CD4-positive, alpha-beta T cell (primary cell): ENCODE measurements at regions not wholly inside any gene's neighbourhood (a gene's known extent, or its start where the extent isn't known, plus 50 kb on each side); places are given as distances from the start of the nearest gene placed in this dataset.

ENCODE experiments used
- ATAC-seq: fragments of 200-7000 bp; cut with Tn5 transposase; one replicate; pipeline ENCODE4 v1.10.0; 2022; ENCODE audit warnings: mild to moderate bottlenecking; ENCODE audit not compliant: poor library complexity
- CTCF ChIA-PET: fragments of 350-600 bp; sonication (Branson Sonifier 250); formaldehyde crosslinking; loops from one replicate; lab custom pipeline; 2021; ENCODE audit warnings: antibody characterized with exemption, inconsistent platforms; lab: Charles Lee
- POLR2A ChIA-PET: fragments of 350-600 bp; sonication (Branson Sonifier 250); formaldehyde crosslinking; loops from one replicate; lab custom pipeline; 2021; ENCODE audit warnings: antibody characterized with exemption, inconsistent platforms; lab: Charles Lee
- DNase-seq, 14 experiments: peaks; one replicate each; pipeline ENCODE4 v3.0.0-alpha.2; 2013 to 2020; ENCODE audit warnings: mixed read lengths in 2 of 14
- H3K27ac ChIP-seq, 2 donors: one replicate each; pipeline versions ENCODE4 v1.5.1 to v1.7.0; 2013; ENCODE audit warnings: low read length in 2 of 2, low read depth in 1 of 2, mild to moderate bottlenecking in 1 of 2
- H3K27me3 ChIP-seq, 2 experiments: 1 replicate in 1 of 2; 2 replicates in 1 of 2; pipeline versions ENCODE4 v1.6.1 to v1.7.0; 2013; ENCODE audit warnings: low read length in 2 of 2, control low read depth in 1 of 2, mild to moderate bottlenecking in 1 of 2, moderate library complexity in 1 of 2; ENCODE audit not compliant: insufficient read depth in 2 of 2, control insufficient read depth in 1 of 2
- H3K36me3 ChIP-seq: one replicate; pipeline ENCODE4 v1.6.1; 2013; ENCODE audit warnings: low read length, control low read depth; ENCODE audit not compliant: insufficient read depth
- H3K4me1 ChIP-seq: one replicate; pipeline ENCODE4 v1.6.1; 2013; ENCODE audit warnings: low read length, control low read depth; ENCODE audit not compliant: insufficient read depth
- H3K4me3 ChIP-seq: one replicate; pipeline ENCODE4 v1.5.1; 2013; ENCODE audit warnings: mild to moderate bottlenecking, low read length, moderate library complexity
- H3K9me3 ChIP-seq, 2 experiments: 1 replicate in 1 of 2; 2 replicates in 1 of 2; pipeline versions ENCODE4 v1.6.1 to v1.7.0; 2013; ENCODE audit warnings: low read length in 2 of 2, mild to moderate bottlenecking in 2 of 2, control low read depth in 1 of 2, moderate library complexity in 1 of 2; ENCODE audit not compliant: control insufficient read depth in 1 of 2, insufficient read depth in 1 of 2
- H3K27ac Mint-ChIP-seq: one replicate; pipeline ENCODE4 v1.8.0; 2020; ENCODE audit warnings: mixed read lengths
- H3K27me3 Mint-ChIP-seq: one replicate; pipeline ENCODE4 v1.8.0; 2021; ENCODE audit warnings: mixed read lengths
- H3K36me3 Mint-ChIP-seq: one replicate; pipeline ENCODE4 v1.8.0; 2021; ENCODE audit warnings: low read depth, mixed read lengths
- H3K4me1 Mint-ChIP-seq: one replicate; pipeline ENCODE4 v1.8.0; 2021; ENCODE audit warnings: low read depth, mixed read lengths
- H3K4me3 Mint-ChIP-seq: one replicate; pipeline ENCODE4 v1.8.0; 2020; ENCODE audit warnings: mild to moderate bottlenecking, mixed read lengths
- H3K9me3 Mint-ChIP-seq: one replicate; pipeline ENCODE4 v1.8.0; 2020; ENCODE audit warnings: mixed read lengths
- intact Hi-C, 2 experiments: fragments of 100-400 bp; cut with DNase I in 1 of 2; cut with micrococcal nuclease in 1 of 2; formaldehyde crosslinking; loops; one replicate each; pipeline versions ENCODE4 v1.15.1 to v1.9.0; 2023 to 2025; cut with DNase I, micrococcal nuclease
- TF ChIP-seq, protein P1 (sequence below): fragments of 200-600 bp; IDR thresholded peaks from one replicate; pipeline ENCODE4 v1.8.0; 2022; ENCODE audit warnings: antibody characterized with exemption, mild to moderate bottlenecking

GRCh38 chr2:105625632-105626031, 119.1 kb upstream of the NCK2 start:
- Mint-ChIP-seq H3K27ac (no peak overlapping the region), H3K9me3 (no peaks in the 10 kb centered on the region), H3K4me1 (no peaks in the 10 kb centered on the region), H3K4me3 (no peak overlapping the region), H3K27me3 (peaks cover 6% of the 10 kb centered on the region), H3K36me3 (no peaks in the 10 kb centered on the region)
- CTCF ChIA-PET = interaction anchor here (1.2 kb wide), 1 partner anchor 86 kb away, joined by 4 read pairs; no protein-coding TSS in a partner anchor
- POLR2A ChIA-PET = no interaction called here
- Histone ChIP-seq H3K27ac (no peak overlapping the region), H3K27me3 (no peaks in the 10 kb centered on the region), H3K4me1 (no peaks in the 10 kb centered on the region), H3K4me3 (no peak overlapping the region), H3K36me3 (no peaks in the 10 kb centered on the region), H3K9me3 (no peaks in the 10 kb centered on the region)
- intact Hi-C loops = no loop called here
- TF ChIP-seq, protein P1, sequence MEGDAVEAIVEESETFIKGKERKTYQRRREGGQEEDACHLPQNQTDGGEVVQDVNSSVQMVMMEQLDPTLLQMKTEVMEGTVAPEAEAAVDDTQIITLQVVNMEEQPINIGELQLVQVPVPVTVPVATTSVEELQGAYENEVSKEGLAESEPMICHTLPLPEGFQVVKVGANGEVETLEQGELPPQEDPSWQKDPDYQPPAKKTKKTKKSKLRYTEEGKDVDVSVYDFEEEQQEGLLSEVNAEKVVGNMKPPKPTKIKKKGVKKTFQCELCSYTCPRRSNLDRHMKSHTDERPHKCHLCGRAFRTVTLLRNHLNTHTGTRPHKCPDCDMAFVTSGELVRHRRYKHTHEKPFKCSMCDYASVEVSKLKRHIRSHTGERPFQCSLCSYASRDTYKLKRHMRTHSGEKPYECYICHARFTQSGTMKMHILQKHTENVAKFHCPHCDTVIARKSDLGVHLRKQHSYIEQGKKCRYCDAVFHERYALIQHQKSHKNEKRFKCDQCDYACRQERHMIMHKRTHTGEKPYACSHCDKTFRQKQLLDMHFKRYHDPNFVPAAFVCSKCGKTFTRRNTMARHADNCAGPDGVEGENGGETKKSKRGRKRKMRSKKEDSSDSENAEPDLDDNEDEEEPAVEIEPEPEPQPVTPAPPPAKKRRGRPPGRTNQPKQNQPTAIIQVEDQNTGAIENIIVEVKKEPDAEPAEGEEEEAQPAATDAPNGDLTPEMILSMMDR = no peak
- DNase-seq (no peak), ATAC-seq (no peak)

DNA sequence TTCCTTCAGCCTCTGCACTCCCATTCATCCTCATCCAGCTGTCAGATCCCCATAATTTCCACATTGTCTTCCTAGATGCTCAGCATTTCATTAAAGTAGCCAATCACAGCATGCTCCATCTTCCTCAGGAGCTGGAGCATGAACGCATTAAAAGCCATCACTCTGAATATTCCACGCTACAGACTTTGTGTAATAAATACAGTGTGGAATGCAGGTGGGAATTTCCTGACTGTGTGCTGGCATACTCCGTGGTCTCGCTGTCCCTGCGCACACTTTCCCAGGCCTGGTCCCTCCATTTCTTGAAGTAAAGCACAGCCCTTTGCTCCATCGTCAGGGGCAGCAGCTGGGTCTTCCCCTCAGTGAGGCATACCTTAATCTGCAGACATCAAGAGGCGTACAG, 123.7 kb upstream of the NCK2 start:
- no peaks in the 10 kb centered on the region for H3K9me3 ChIP-seq
- H3K9me3 Mint-ChIP-seq = no peaks in the 10 kb centered on the region
- H3K36me3 Mint-ChIP-seq = no peaks in the 10 kb centered on the region
- no peaks in the 10 kb centered on the region for H3K36me3 ChIP-seq
- H3K27ac Mint-ChIP-seq = no peak overlapping the region
- TF ChIP-seq, protein P1 = no peak
- intact Hi-C loops = no loop called here
- CTCF ChIA-PET = interaction anchor here (1.5 kb wide), 1 partner anchor 10 kb away, joined by 3 read pairs; no protein-coding TSS in a partner anchor
- peaks cover 16% of the 10 kb centered on the region for H3K27me3 Mint-ChIP-seq
- no peaks in the 10 kb centered on the region for H3K4me1 ChIP-seq
- no peak overlapping the region for H3K27ac ChIP-seq
- no peaks in the 10 kb centered on the region for H3K4me1 Mint-ChIP-seq
- DNase-seq (no peak), ATAC-seq (no peak)
- no peaks in the 10 kb centered on the region for H3K27me3 ChIP-seq
- H3K4me3 ChIP-seq = no peak overlapping the region
- POLR2A ChIA-PET = interaction anchor here (1.6 kb wide), 1 partner anchor 11 kb away, joined by 4 read pairs; no protein-coding TSS in a partner anchor
- H3K4me3 Mint-ChIP-seq = no peak overlapping the region

DNA sequence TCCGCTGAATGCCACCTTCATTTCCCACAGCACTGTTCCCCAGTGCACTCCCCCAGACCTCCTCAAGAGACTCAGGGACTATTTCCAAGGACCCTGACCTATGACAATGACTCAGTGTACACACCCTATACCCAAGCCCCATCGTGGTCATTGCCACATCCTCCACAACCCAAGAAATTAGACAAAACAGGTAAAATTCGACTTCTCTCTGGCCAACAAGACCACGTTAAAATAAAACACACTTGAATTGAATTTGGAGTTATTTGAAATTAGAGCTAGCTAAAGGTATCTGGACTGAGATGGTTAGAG, 126.4 kb upstream of the NCK2 start:
- Mint-ChIP-seq H3K27ac (no peak overlapping the region), H3K9me3 (no peaks in the 10 kb centered on the region), H3K4me1 (no peaks in the 10 kb centered on the region), H3K36me3 (no peaks in the 10 kb centered on the region), H3K4me3 (no peak overlapping the region), H3K27me3 (peaks cover 16% of the 10 kb centered on the region)
- POLR2A ChIA-PET = no interaction called here
- no peaks in the 10 kb centered on the region for H3K27me3 ChIP-seq
- no peaks in the 10 kb centered on the region for H3K9me3 ChIP-seq
- no peaks in the 10 kb centered on the region for H3K36me3 ChIP-seq
- CTCF ChIA-PET = no interaction called here
- DNase-seq (no peak), ATAC-seq (no peak)
- H3K4me3 ChIP-seq = no peak overlapping the region
- no peak overlapping the region for H3K27ac ChIP-seq
- intact Hi-C loops = no loop called here
- no peaks in the 10 kb centered on the region for H3K4me1 ChIP-seq
- TF ChIP-seq, protein P1 = no peak
